ENCODE measurements at regions not wholly inside any gene's neighbourhood (a gene's known extent, or its start where the extent isn't known, plus 50 kb on each side); places are given as distances from the start of the nearest gene placed in this dataset.
A peak's percentile ranks its signal among the peaks of the same experiment; 100 is the strongest.

DNA sequence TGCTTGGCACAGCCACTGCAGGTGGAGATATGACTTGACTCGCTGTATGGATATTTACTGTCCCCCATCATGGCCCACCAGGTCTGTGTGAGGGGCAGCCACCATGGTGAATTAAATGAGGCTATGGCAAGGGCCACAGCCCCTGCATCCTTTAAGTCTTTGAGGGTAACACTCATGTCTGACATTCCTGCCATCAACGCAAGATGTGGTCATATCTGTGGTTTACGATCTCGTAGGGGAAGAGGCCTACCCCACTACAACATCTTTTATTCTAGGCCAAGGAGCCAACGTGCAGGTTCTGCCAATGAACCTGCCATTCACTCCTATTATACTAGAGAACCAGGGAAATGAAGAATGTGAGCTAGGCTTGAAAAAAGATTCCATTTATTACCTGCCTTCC, 381.6 kb upstream of the ID2 start:
- TF ChIP-seq, protein P1, sequence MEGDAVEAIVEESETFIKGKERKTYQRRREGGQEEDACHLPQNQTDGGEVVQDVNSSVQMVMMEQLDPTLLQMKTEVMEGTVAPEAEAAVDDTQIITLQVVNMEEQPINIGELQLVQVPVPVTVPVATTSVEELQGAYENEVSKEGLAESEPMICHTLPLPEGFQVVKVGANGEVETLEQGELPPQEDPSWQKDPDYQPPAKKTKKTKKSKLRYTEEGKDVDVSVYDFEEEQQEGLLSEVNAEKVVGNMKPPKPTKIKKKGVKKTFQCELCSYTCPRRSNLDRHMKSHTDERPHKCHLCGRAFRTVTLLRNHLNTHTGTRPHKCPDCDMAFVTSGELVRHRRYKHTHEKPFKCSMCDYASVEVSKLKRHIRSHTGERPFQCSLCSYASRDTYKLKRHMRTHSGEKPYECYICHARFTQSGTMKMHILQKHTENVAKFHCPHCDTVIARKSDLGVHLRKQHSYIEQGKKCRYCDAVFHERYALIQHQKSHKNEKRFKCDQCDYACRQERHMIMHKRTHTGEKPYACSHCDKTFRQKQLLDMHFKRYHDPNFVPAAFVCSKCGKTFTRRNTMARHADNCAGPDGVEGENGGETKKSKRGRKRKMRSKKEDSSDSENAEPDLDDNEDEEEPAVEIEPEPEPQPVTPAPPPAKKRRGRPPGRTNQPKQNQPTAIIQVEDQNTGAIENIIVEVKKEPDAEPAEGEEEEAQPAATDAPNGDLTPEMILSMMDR (IDR thresholded peaks at IDR 0.05; ENCODE audit: low read depth, low read length), result no peak

DNA sequence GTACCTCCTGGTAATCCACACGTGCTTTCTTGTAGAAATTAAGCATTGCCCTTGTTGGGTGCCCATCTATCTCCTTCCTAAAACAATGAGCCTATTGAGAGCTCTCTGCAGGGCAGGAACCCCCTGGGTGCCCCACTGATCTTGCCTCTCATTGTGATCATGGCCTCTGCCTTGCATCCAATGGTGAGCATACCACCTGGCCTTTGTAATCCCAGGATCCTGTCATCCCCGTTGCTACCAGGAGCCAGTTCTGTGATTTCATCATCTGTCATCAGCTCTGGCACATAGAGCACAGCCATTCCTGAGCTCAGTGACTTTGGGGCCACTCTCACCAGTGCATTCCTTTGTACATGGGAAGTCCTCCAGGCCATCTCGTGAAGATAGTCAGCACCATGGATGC, 381.0 kb upstream of the ID2 start:
- TF ChIP-seq, protein P1 (IDR thresholded peaks at IDR 0.05; ENCODE audit: low read depth, low read length), result no peak
- no peak overlapping the region for H3K4me3 ChIP-seq (replicated peaks in 1 of 2; ENCODE audit: low read depth in 2 of 2, low read length in 2 of 2)
- no peak for DNase-seq (ENCODE audit: low read depth in 2 of 2)

More for the DNA sequence above, 381.6 kb upstream of the ID2 start:
- H3K4me3 ChIP-seq (replicated peaks in 1 of 2; ENCODE audit: low read depth in 2 of 2, low read length in 2 of 2), result no peak overlapping the region
- DNase-seq (ENCODE audit: low read depth in 2 of 2), result no peak

DNA sequence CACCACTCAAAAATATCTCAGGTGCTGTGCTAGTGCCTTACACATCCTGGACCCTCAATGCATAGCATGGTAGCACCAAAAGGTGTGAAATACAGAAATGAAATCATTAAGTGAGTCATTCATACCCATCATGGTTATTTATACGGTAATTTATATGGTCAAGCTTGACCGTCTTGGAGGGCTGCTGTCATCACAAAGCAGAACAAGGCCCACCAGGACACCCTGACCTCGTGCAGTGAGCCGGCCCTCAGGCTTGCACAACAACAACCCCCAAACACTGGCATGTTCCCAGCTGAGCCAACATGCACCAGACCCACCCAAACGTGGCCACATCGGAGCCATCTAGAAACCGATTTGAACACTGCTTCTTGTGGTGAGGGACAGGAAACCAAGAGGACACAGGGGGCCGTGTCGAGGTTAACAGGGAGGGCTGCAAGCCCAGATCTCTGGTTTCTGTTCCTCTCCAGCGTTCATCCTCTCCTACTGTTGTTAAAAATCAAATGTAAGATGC, 378.5 kb upstream of the ID2 start:
- DNase-seq (ENCODE audit: low read depth in 2 of 2), result no peak
- no peak overlapping the region for H3K4me3 ChIP-seq (replicated peaks in 1 of 2; ENCODE audit: low read depth in 2 of 2, low read length in 2 of 2)
- TF ChIP-seq, protein P1 (IDR thresholded peaks at IDR 0.05; ENCODE audit: low read depth, low read length), result no peak

DNA sequence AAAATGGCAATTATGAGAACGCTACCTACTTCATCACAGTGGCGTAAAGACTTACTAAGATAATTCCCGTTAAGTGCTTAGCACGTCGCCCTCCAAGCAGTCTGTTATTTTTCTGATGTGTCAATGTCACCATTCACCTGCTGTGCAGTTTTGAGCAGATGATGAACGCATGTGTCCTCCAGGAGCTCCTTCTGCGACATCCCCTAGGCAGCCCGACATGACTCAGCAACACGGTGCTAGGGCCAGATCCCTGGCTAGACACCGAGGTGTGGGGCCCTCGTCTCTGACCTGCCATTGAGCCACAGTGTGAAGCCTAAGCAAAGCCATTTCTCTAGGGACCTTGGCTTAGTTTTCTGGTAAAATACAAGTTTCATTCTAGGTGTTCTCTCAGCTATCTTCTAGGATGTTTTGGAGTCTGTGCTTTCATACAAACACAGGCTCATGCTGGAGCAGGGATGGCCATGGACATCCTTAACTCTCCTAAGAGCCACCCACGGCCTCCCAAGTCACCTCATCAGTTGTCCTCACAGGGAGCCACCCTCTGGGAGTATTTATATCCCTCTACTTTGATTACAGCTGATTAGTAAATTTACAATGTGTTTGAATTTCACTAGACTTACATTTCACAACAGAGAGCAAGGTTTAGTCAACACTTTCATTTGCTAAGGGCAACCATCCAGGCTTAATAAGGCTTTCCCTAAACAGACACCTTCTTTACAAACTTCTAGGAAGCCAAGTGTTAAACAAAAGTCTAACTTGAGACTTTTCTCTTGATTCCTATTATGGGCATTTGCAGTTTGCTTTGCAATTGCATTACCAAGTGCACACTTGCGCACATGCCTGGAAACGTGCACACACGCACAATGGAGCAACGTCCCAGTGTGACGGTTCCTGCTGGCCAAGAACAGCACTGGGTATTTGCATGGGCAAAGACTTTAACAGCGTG, 376.8 kb upstream of the ID2 start:
- DNase-seq (ENCODE audit: low read depth in 2 of 2), result no peak
- no peak overlapping the region for H3K4me3 ChIP-seq (replicated peaks in 1 of 2; ENCODE audit: low read depth in 2 of 2, low read length in 2 of 2)
- TF ChIP-seq, protein P1 (IDR thresholded peaks at IDR 0.05; ENCODE audit: low read depth, low read length), result no peak

DNA sequence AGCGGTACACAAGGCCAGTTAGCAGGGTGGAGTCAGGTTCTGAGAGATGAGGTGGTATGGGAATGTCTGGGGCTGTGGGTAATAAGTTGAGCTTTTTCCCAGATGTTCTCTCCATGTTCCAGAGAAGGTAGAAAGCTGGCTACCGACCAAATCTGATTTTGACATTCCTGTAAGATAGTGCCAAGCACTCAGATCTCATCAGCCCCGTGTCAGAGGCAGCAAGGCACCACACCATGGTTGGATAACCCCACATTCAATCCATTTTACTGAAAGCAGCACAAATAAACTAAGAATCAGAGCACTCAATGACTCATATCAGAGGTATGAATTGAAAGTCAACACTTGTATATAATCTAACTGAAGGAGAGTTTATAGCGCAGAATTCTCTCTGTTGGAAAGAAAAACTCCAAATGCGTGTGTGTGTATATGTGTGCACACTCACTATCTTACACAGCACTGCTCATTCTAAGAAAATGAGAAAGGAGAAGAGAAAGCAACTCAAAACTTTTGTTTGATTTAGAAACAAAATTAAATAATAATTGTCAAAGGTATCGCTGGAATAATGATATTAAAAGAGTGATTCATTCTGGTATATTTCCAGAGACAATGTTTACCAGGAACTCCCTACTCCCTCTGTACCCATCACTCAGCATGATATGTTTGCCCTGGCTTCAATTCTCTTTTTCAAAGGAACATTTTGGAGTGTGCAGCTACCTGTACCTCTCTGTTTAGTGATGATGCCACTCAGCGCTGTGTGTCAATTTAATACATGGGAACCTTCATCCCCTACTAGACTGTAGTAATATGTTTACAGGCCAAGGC, 375.1 kb upstream of the ID2 start:
- TF ChIP-seq, protein P1 (IDR thresholded peaks at IDR 0.05; ENCODE audit: low read depth, low read length), result no peak
- peak in 1 of 2 donors; percentile 14 for DNase-seq (ENCODE audit: low read depth in 2 of 2)
- no peak overlapping the region for H3K4me3 ChIP-seq (replicated peaks in 1 of 2; ENCODE audit: low read depth in 2 of 2, low read length in 2 of 2)

DNA sequence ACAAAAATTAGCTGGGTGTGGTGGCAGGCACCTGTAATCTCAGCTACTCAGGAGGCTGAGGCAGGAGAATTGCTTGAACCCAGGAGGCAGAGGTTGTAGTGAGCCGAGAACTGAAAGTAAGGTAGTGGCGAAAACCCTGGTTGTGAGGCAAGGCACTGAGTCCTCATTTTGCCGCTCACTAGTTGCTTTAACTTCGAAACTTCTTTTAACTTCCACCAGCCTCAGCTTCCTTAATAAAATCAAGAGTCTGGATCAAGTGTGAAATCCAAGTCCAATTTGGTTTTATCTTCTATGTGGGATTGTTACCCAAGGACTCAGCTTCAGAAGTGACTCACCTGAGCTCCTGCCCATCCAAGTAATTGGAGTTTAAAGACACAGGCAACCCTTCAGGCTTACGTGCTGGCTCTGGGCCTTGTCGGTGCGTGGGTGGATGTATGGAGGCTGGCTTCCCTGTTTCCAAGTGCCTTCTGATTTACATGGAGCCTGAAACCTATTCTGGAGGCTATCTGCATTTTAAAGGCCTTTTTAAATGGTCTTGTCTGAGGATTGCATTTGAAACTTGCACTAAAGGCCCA, 374.2 kb upstream of the ID2 start:
- H3K4me3 ChIP-seq (replicated peaks in 1 of 2; ENCODE audit: low read depth in 2 of 2, low read length in 2 of 2), result no peak overlapping the region
- no peak for DNase-seq (ENCODE audit: low read depth in 2 of 2)
- TF ChIP-seq, protein P1 (IDR thresholded peaks at IDR 0.05; ENCODE audit: low read depth, low read length), result no peak
